Thyroid gland (tissue), 4 donors: ENCODE measurements at regions not wholly inside any gene's neighbourhood (a gene's known extent, or its start where the extent isn't known, plus 50 kb on each side); places are given as distances from the start of the nearest gene placed in this dataset.

ENCODE experiments used
- CTCF ChIP-seq, 6 experiments: fragments of 200-600 bp in 3 of 6; fragments of 450-650 bp in 3 of 6; sonication (generic) in 3 of 6; IDR thresholded peaks; one replicate each; pipeline ENCODE4 v1.5.1; 2016 to 2019; ENCODE audit warnings: antibody characterized with exemption in 6 of 6, mild to moderate bottlenecking in 2 of 6, inconsistent platforms in 1 of 6, moderate library complexity in 1 of 6
- POLR2A ChIP-seq, 2 donors: fragments of 450-650 bp; IDR thresholded peaks; one replicate each; pipeline ENCODE4 v1.6.1; 2017; ENCODE audit warnings: antibody characterized with exemption in 2 of 2, mild to moderate bottlenecking in 2 of 2, moderate library complexity in 1 of 2

DNA sequence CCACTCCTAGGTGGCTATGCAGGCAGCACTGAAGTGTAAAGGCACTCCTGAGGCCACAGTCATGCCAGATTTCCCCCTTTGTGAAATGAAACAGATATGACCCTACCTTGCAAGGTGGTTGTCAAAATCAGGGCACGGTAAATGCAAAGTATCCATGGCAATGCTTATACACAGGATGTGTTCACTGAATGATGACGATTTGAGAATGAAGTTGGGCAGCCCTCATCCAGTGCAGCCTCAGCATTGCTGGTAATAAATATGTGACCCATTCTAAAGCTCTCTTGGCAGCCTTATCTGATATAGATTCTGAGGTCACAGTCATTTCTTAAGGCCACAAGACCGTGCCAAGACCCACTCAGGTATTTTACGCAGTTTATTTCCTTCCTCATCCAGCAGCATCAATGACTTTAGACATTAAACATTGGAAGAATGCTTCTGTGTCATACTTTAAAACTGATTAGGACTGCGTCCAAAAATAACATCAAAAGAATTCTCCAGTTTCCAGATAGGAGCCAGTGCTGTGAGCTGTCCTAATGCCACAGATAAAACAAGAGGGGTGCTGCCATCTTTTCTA is 125.5 kb upstream of the SERTAD2 start:
- TF ChIP-seq CTCF (IDR thresholded peaks at IDR 0.05) (no peak), POLR2A (IDR thresholded peaks at IDR 0.05) (no peak)
